ENCODE measurements at regions not wholly inside any gene's neighbourhood (a gene's known extent, or its start where the extent isn't known, plus 50 kb on each side); places are given as distances from the start of the nearest gene placed in this dataset.

DNA sequence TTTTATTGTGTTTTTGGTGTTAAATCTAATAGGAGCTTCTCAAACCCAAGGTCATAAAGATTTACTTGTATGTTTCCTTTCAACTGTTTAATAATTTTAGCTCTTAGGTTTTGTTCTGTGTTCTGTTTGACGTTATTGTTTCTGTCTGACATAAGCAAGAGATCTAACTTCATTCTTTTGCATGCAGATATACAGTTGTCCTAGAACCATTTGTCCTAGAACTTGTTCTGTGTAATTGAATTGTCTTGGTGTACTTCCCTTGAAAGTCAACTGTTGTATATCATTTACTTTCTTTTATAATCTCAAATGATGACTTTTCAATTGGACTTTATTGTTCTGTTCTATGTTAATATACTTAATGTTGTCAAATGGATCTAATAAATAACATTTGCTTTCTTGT, 977.1 kb downstream of the FAT4 start:
- TF ChIP-seq POLR2A (IDR thresholded peaks at IDR 0.05; ENCODE audit: low read depth, low read length), result no peak
- TF ChIP-seq, protein P1, sequence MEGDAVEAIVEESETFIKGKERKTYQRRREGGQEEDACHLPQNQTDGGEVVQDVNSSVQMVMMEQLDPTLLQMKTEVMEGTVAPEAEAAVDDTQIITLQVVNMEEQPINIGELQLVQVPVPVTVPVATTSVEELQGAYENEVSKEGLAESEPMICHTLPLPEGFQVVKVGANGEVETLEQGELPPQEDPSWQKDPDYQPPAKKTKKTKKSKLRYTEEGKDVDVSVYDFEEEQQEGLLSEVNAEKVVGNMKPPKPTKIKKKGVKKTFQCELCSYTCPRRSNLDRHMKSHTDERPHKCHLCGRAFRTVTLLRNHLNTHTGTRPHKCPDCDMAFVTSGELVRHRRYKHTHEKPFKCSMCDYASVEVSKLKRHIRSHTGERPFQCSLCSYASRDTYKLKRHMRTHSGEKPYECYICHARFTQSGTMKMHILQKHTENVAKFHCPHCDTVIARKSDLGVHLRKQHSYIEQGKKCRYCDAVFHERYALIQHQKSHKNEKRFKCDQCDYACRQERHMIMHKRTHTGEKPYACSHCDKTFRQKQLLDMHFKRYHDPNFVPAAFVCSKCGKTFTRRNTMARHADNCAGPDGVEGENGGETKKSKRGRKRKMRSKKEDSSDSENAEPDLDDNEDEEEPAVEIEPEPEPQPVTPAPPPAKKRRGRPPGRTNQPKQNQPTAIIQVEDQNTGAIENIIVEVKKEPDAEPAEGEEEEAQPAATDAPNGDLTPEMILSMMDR (IDR thresholded peaks at IDR 0.05 in 2 of 3, conservative IDR thresholded peaks at IDR 0.05 in 1 of 3; ENCODE audit: control insufficient read depth in 2 of 3, extremely low read depth in 1 of 3, insufficient read depth in 1 of 3, low read depth in 3 of 3, low read length in 3 of 3), result no peak
